Astrocyte (in vitro differentiated cells and primary cell): ENCODE measurements at regions not wholly inside any gene's neighbourhood (a gene's known extent, or its start where the extent isn't known, plus 50 kb on each side); places are given as distances from the start of the nearest gene placed in this dataset.

Experiments used
- DNase-seq: peaks from one replicate; pipeline ENCODE4 v3.0.0-alpha.2; 2010; ENCODE audit warnings: low read depth
- FAIRE-seq: peaks from 2 replicates; lab custom pipeline; 2011; peaks lifted over from hg19 to GRCh38; lab: Jason Lieb, UNC
- H2AFZ ChIP-seq: 2 replicates; pipeline ENCODE4 v1.6.0; 2012; ENCODE audit warnings: low read depth, low read length, inconsistent platforms
- H3K27ac ChIP-seq: 2 replicates; pipeline ENCODE4 v1.5.1; 2011; ENCODE audit warnings: low read depth, low read length, inconsistent platforms
- H3K27me3 ChIP-seq: 2 replicates; pipeline ENCODE4 v1.6.0; 2011; ENCODE audit warnings: low read length, inconsistent platforms; ENCODE audit not compliant: insufficient read depth
- H3K36me3 ChIP-seq: 2 replicates; pipeline ENCODE4 v1.5.1; 2011; ENCODE audit warnings: low read length, inconsistent platforms; ENCODE audit not compliant: insufficient read depth
- H3K4me1 ChIP-seq: 2 replicates; pipeline ENCODE4 v1.5.1; 2011; ENCODE audit warnings: low read length, inconsistent platforms; ENCODE audit not compliant: insufficient read depth
- H3K4me2 ChIP-seq: 2 replicates; pipeline ENCODE4 v1.6.0; 2012; ENCODE audit warnings: low read length, inconsistent platforms
- H3K4me3 ChIP-seq: 2 replicates; pipeline ENCODE4 v1.5.1; 2011; ENCODE audit warnings: low read depth, mild to moderate bottlenecking, low read length, inconsistent platforms; ENCODE audit not compliant: insufficient read depth
- H3K79me2 ChIP-seq: 2 replicates; pipeline ENCODE4 v1.6.0; 2012; ENCODE audit warnings: mild to moderate bottlenecking, low read length, inconsistent platforms; ENCODE audit not compliant: insufficient read depth
- H3K9ac ChIP-seq: 2 replicates; pipeline ENCODE4 v1.6.0; 2012; ENCODE audit warnings: mild to moderate bottlenecking, low read length, inconsistent platforms
- H3K9me3 ChIP-seq: 2 replicates; pipeline ENCODE4 v1.5.1; 2012; ENCODE audit warnings: low read depth, mild to moderate bottlenecking, low read length, inconsistent platforms; ENCODE audit not compliant: insufficient read depth
- H4K20me1 ChIP-seq: 2 replicates; pipeline ENCODE4 v1.6.0; 2012; ENCODE audit warnings: low read length, inconsistent platforms; ENCODE audit not compliant: insufficient read depth
- H3K27ac Mint-ChIP-seq: one replicate; pipeline ENCODE4 v1.8.0; 2021; ENCODE audit warnings: mild to moderate bottlenecking, mixed read lengths; ENCODE audit not compliant: unreplicated experiment
- H3K27me3 Mint-ChIP-seq: one replicate; pipeline ENCODE4 v1.8.0; 2021; ENCODE audit warnings: low read depth, mixed read lengths; ENCODE audit not compliant: unreplicated experiment
- H3K36me3 Mint-ChIP-seq: one replicate; pipeline ENCODE4 v1.8.0; 2021; ENCODE audit warnings: low read depth, mixed read lengths; ENCODE audit not compliant: unreplicated experiment
- H3K4me1 Mint-ChIP-seq: one replicate; pipeline ENCODE4 v1.8.0; 2021; ENCODE audit warnings: low read depth, mixed read lengths; ENCODE audit not compliant: unreplicated experiment
- H3K4me3 Mint-ChIP-seq: one replicate; pipeline ENCODE4 v1.8.0; 2021; ENCODE audit warnings: mild to moderate bottlenecking, moderate library complexity, mixed read lengths; ENCODE audit not compliant: unreplicated experiment
- H3K9me3 Mint-ChIP-seq: one replicate; pipeline ENCODE4 v1.8.0; 2021; ENCODE audit warnings: mild to moderate bottlenecking, mixed read lengths; ENCODE audit not compliant: unreplicated experiment
- CTCF ChIP-seq: IDR thresholded peaks from 2 replicates; pipeline ENCODE4 v1.5.1; 2011; ENCODE audit warnings: low read depth, mild to moderate bottlenecking, inconsistent platforms, low read length, moderate library complexity; ENCODE audit not compliant: insufficient read depth
- EZH2 ChIP-seq: IDR thresholded peaks from 2 replicates; pipeline ENCODE4 v1.6.1; 2012; ENCODE audit warnings: mild to moderate bottlenecking, low read length, inconsistent platforms; ENCODE audit not compliant: insufficient read depth

- Mint-ChIP-seq H3K9me3 (no peaks in the 10 kb centered on the region), H3K27me3 (no peaks in the 10 kb centered on the region), H3K4me1 (peaks cover 8% of the 10 kb centered on the region), H3K4me3 (no peak overlapping the region), H3K27ac (no peak overlapping the region), H3K36me3 (no peaks in the 10 kb centered on the region)
- FAIRE-seq (no peak), DNase-seq (peak; percentile 21)
- Histone ChIP-seq H3K27ac (no peak overlapping the region), H3K27me3 (no peaks in the 10 kb centered on the region), H3K4me2 (no peak overlapping the region), H3K4me1 (no peaks in the 10 kb centered on the region), H3K9me3 (no peaks in the 10 kb centered on the region), H2AFZ (no peak overlapping the region), H3K4me3 (no peak overlapping the region), H3K9ac (no peak overlapping the region), H3K36me3 (no peaks in the 10 kb centered on the region), H4K20me1 (no peaks in the 10 kb centered on the region), H3K79me2 (no peaks in the 10 kb centered on the region)
- TF ChIP-seq EZH2 (no peak), CTCF (no peak)
Observed at GRCh38 chr3:81295906-81296577, 465.4 kb downstream of the GBE1 start.

- H3K36me3 Mint-ChIP-seq, result no peaks in the 10 kb centered on the region
- no peak for FAIRE-seq
- no peak overlapping the region for H2AFZ ChIP-seq
- H3K4me3 ChIP-seq, result no peak overlapping the region
- H3K27ac Mint-ChIP-seq, result no peak overlapping the region
- no peak overlapping the region for H3K4me2 ChIP-seq
- H3K36me3 ChIP-seq, result no peaks in the 10 kb centered on the region
- H3K4me1 ChIP-seq, result peaks cover 5% of the 10 kb centered on the region
- no peaks in the 10 kb centered on the region for H3K79me2 ChIP-seq
- H3K9me3 ChIP-seq, result no peaks in the 10 kb centered on the region
- no peak overlapping the region for H3K9ac ChIP-seq
- no peak overlapping the region for H3K27ac ChIP-seq
- H3K9me3 Mint-ChIP-seq, result no peaks in the 10 kb centered on the region
- TF ChIP-seq EZH2 (no peak), CTCF (no peak)
- no peak for DNase-seq
- H3K4me3 Mint-ChIP-seq, result no peak overlapping the region
- no peaks in the 10 kb centered on the region for H4K20me1 ChIP-seq
- H3K27me3 Mint-ChIP-seq, result no peaks in the 10 kb centered on the region
- no peaks in the 10 kb centered on the region for H3K27me3 ChIP-seq
- peaks cover 18% of the 10 kb centered on the region for H3K4me1 Mint-ChIP-seq
Observed at GRCh38 chr3:81293156-81293555, 468.3 kb downstream of the GBE1 start.

GRCh38 chr3:81291586-81291985 is 469.9 kb downstream of the GBE1 start:
- H3K4me2 ChIP-seq, result no peak overlapping the region
- no peaks in the 10 kb centered on the region for H3K27me3 ChIP-seq
- no peaks in the 10 kb centered on the region for H3K9me3 ChIP-seq
- H3K4me3 Mint-ChIP-seq, result no peak overlapping the region
- no peak overlapping the region for H3K9ac ChIP-seq
- H2AFZ ChIP-seq, result no peak overlapping the region
- peaks cover 18% of the 10 kb centered on the region for H3K4me1 Mint-ChIP-seq
- TF ChIP-seq CTCF (no peak), EZH2 (no peak)
- H3K27me3 Mint-ChIP-seq, result no peaks in the 10 kb centered on the region
- peak; percentile 27 for DNase-seq
- no peaks in the 10 kb centered on the region for H3K36me3 Mint-ChIP-seq
- H3K4me3 ChIP-seq, result no peak overlapping the region
- no peaks in the 10 kb centered on the region for H4K20me1 ChIP-seq
- FAIRE-seq, result no peak
- H3K79me2 ChIP-seq, result no peaks in the 10 kb centered on the region
- no peak overlapping the region for H3K27ac ChIP-seq
- H3K4me1 ChIP-seq, result peaks cover 5% of the 10 kb centered on the region
- H3K36me3 ChIP-seq, result no peaks in the 10 kb centered on the region
- no peak overlapping the region for H3K27ac Mint-ChIP-seq
- H3K9me3 Mint-ChIP-seq, result no peaks in the 10 kb centered on the region
